AG04450 (cell line): ENCODE measurements at regions not wholly inside any gene's neighbourhood (a gene's known extent, or its start where the extent isn't known, plus 50 kb on each side); places are given as distances from the start of the nearest gene placed in this dataset.

Experiments used
- CTCF ChIA-PET: fragments of 300-600, 350-600 bp; formaldehyde crosslinking; extraction: SDS; loops from one replicate; lab custom pipeline; 2022; ENCODE audit warnings: antibody characterized with exemption, inconsistent platforms; lab: Charles Lee
- POLR2A ChIA-PET: fragments of 350-600 bp; formaldehyde crosslinking; extraction: SDS; loops from one replicate; lab custom pipeline; 2021; ENCODE audit warnings: antibody characterized with exemption, inconsistent platforms; lab: Yijun Ruan, JAX
- DNase-seq: peaks from one replicate; pipeline ENCODE4 v3.0.0-alpha.2; 2011; ENCODE audit warnings: low read depth, low spot score
- H3K27ac ChIP-seq: one replicate; pipeline ENCODE4 v1.5.1; 2012; ENCODE audit warnings: low read depth, low read length, control low read depth
- H3K27me3 ChIP-seq: one replicate; pipeline ENCODE4 v1.6.0; 2012; ENCODE audit warnings: low read length; ENCODE audit not compliant: control insufficient read depth, insufficient read depth
- H3K4me3 ChIP-seq: 2 replicates; pipeline ENCODE4 v1.5.1; 2011; ENCODE audit warnings: mild to moderate bottlenecking, low read depth, low read length, control low read depth
- H3K9me3 ChIP-seq: 2 replicates; pipeline ENCODE4 v1.5.1; 2012; ENCODE audit warnings: low read length; ENCODE audit not compliant: control insufficient read depth, insufficient read depth
- TF ChIP-seq, protein P1 (sequence below): IDR thresholded peaks from 2 replicates; pipeline ENCODE4 v1.5.1; 2011; ENCODE audit warnings: low read depth, low read length, control low read depth, inconsistent platforms

DNA sequence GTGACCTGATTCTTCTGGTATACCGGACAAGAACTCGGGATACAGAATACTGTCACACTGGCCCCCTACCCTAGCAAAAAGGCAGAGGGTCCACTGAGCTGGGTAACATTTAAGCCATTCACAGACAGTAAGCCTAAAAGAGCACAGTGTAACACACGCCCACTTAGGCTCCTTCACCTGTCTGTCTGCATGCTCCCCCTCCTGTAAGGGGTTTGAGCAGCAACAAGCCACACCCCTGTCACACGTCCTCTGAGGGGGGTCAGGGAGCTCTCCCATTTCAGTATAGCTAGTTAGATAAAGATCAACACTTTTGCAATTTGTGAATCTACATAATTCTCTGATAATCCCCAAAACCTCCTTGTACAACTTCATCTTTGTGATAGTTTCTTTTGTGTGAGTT lies 586.3 kb upstream of the LMCD1 start:
- no peak overlapping the region for H3K4me3 ChIP-seq
- no peak for DNase-seq
- POLR2A ChIA-PET = no interaction called here
- TF ChIP-seq, protein P1, sequence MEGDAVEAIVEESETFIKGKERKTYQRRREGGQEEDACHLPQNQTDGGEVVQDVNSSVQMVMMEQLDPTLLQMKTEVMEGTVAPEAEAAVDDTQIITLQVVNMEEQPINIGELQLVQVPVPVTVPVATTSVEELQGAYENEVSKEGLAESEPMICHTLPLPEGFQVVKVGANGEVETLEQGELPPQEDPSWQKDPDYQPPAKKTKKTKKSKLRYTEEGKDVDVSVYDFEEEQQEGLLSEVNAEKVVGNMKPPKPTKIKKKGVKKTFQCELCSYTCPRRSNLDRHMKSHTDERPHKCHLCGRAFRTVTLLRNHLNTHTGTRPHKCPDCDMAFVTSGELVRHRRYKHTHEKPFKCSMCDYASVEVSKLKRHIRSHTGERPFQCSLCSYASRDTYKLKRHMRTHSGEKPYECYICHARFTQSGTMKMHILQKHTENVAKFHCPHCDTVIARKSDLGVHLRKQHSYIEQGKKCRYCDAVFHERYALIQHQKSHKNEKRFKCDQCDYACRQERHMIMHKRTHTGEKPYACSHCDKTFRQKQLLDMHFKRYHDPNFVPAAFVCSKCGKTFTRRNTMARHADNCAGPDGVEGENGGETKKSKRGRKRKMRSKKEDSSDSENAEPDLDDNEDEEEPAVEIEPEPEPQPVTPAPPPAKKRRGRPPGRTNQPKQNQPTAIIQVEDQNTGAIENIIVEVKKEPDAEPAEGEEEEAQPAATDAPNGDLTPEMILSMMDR = no peak
- no peak overlapping the region for H3K27ac ChIP-seq
- CTCF ChIA-PET = no interaction called here
- H3K9me3 ChIP-seq = peaks cover 10% of the 10 kb centered on the region
- H3K27me3 ChIP-seq = no peaks in the 10 kb centered on the region

DNA sequence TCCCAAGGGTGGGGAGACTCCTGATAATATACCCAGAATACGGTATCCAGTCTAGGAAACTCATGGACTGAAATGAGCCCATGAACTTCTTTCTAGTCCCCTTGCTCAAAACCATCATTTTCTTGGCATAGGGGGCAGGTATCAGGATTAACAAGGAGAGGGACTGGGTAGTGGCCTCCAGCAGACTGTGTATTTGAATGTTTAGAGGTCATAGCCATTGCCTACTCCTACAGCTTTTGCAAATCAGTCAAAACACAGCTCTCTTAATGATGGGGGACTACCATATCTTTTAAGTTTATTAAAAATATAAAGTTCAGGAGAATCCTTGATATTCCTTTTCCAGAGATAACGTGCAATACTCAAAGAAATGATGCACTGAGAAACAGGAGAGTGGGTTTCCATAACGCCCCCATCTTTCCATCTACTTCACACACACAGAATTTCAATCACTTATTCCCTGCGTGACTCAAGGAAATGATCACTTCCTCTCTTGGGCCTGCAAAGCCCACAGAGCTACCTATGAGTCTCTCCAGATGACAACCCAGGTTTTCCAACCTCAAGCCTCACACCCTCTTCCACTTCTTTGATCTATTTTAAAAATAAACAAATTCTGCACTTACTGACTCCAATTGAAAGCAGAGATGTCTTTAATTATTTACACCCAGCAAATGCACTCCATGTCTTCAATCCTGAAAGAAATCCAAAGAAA lies 584.0 kb upstream of the LMCD1 start:
- no peak for DNase-seq
- TF ChIP-seq, protein P1 = no peak
- ChIA-PET POLR2A (no interaction called here), CTCF (no interaction called here)
- H3K9me3 ChIP-seq = peaks cover 15% of the 10 kb centered on the region
- no peak overlapping the region for H3K27ac ChIP-seq
- H3K4me3 ChIP-seq = no peak overlapping the region
- H3K27me3 ChIP-seq = no peaks in the 10 kb centered on the region

DNA sequence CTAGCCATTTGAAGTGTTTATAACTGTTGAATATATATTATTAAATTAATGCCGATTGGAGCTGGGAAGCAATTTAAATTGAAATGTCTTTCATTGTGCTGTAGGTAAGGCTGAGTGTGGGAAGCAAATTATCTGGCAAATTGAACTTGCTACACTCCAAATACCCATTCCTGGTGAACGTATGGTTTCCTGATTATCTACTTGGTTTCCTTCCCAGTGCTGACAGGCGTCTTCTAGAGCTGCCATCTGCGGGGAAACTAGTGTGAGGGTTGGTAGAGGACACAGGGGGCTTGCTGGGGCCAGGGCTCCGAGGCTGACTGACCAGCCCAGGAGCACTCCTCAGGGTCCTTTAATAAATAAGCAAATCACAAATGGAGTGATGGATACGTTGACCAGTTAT lies 581.4 kb upstream of the LMCD1 start:
- no peak for DNase-seq

DNA sequence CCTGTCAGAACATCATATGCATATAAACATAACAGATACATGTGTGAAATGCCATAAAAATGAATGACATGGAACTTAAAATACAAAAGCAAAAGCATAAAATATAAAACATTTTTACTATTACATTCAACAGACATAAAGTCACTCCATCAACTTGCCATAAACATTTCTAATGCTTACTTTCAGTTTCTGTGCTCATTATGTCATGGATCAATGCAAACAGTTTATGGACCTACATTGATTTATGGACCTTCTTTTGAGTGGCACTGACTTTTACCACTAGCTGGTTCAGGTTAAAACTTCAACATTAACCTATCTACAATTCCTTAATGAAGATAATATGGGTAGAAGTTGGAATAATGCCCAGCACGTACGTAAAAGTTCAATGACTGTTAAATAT lies 577.4 kb upstream of the LMCD1 start:
- no peaks in the 10 kb centered on the region for H3K27me3 ChIP-seq
- no peak overlapping the region for H3K4me3 ChIP-seq
- H3K27ac ChIP-seq = no peak overlapping the region
- peaks cover 11% of the 10 kb centered on the region for H3K9me3 ChIP-seq
- TF ChIP-seq, protein P1 = no peak
- no peak for DNase-seq
- POLR2A ChIA-PET = no interaction called here
- CTCF ChIA-PET = no interaction called here

More for the DNA sequence above, 581.4 kb upstream of the LMCD1 start:
- CTCF ChIA-PET = no interaction called here
- H3K27ac ChIP-seq = no peak overlapping the region
- POLR2A ChIA-PET = no interaction called here
- no peak overlapping the region for H3K4me3 ChIP-seq
- TF ChIP-seq, protein P1 = no peak
- H3K9me3 ChIP-seq = peaks cover 14% of the 10 kb centered on the region
- H3K27me3 ChIP-seq = no peaks in the 10 kb centered on the region

DNA sequence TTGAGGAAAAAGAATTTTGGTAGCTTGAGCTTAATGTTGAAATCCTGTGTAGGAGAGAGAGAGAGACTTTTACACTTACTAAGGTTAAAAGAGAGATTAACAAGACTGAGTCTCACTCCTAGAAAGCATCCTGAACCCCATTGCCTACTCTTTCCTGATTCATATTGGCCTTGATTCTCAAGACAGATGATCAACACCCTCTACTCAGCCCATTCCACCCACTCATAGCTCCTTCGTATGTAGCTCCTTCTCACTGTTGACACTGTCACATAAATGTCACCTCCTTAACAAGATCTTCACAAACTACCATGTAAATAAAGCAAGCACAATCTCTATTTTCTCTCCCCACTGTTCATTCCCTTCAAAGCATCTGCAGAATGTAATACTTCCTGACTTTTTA lies 574.6 kb upstream of the LMCD1 start:
- no peak overlapping the region for H3K4me3 ChIP-seq
- no peak for DNase-seq
- POLR2A ChIA-PET = no interaction called here
- CTCF ChIA-PET = no interaction called here
- TF ChIP-seq, protein P1 = no peak
- H3K9me3 ChIP-seq = peaks cover 3% of the 10 kb centered on the region; the same call in 1 of the 2 replicates
- no peaks in the 10 kb centered on the region for H3K27me3 ChIP-seq
- H3K27ac ChIP-seq = no peak overlapping the region
